ENCODE measurements at regions not wholly inside any gene's neighbourhood (a gene's known extent, or its start where the extent isn't known, plus 50 kb on each side); places are given as distances from the start of the nearest gene placed in this dataset.

DNA sequence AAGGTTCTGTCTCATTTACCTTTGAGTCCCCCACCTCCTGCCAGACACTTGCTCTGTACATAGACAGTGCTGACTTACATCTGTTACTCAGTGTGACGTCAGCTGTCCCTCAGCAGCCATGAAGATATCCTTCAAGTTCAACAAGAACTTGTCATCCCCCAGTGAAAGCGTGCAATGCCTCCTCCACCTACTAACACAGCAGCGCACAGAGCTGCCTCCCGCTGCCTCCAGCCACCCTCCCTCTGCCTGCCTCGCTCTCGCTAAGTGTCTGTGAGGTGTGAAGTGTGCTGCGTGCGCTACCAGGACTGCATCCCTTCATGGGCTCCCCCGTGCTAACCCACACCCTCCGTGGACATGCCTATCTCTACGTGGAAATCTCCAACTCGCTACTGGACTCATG lies 621.4 kb downstream of the BRD1 start:
- Histone ChIP-seq H3K27me3 (ENCODE audit: control insufficient read depth, insufficient read depth, low read length) (no peaks in the 10 kb centered on the region), H3K36me3 (ENCODE audit: control insufficient read depth, insufficient read depth, low read length) (no peaks in the 10 kb centered on the region), H3K27ac (ENCODE audit: low read depth, low read length) (no peak overlapping the region), H3K4me1 (ENCODE audit: control insufficient read depth, insufficient read depth, low read length) (no peaks in the 10 kb centered on the region), H3K9ac (ENCODE audit: low read length) (no peak overlapping the region), H3K4me3 (ENCODE audit: low read length) (no peak overlapping the region)

DNA sequence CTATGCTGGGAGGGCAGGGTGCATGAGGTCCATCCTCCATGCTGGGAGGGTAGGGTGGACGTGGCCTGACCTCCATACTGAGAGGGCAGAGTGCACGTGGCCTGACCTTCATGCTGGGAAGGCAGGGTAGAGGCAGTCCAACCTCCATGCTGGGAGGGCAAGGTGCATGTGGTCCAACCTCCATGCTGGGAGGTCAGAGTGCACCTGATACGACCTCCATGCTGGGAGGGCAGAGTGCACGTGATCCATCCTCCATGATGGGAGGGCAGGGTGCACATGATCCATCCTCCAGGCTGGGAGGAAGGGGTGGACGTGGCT lies 622.2 kb downstream of the BRD1 start:
- H3K4me3 ChIP-seq (ENCODE audit: low read length): no peak overlapping the region
- H3K36me3 ChIP-seq (ENCODE audit: control insufficient read depth, insufficient read depth, low read length): no peaks in the 10 kb centered on the region
- no peaks in the 10 kb centered on the region for H3K4me1 ChIP-seq (ENCODE audit: control insufficient read depth, insufficient read depth, low read length)
- no peak overlapping the region for H3K9ac ChIP-seq (ENCODE audit: low read length)
- no peak overlapping the region for H3K27ac ChIP-seq (ENCODE audit: low read depth, low read length)
- H3K27me3 ChIP-seq (ENCODE audit: control insufficient read depth, insufficient read depth, low read length): no peaks in the 10 kb centered on the region

DNA sequence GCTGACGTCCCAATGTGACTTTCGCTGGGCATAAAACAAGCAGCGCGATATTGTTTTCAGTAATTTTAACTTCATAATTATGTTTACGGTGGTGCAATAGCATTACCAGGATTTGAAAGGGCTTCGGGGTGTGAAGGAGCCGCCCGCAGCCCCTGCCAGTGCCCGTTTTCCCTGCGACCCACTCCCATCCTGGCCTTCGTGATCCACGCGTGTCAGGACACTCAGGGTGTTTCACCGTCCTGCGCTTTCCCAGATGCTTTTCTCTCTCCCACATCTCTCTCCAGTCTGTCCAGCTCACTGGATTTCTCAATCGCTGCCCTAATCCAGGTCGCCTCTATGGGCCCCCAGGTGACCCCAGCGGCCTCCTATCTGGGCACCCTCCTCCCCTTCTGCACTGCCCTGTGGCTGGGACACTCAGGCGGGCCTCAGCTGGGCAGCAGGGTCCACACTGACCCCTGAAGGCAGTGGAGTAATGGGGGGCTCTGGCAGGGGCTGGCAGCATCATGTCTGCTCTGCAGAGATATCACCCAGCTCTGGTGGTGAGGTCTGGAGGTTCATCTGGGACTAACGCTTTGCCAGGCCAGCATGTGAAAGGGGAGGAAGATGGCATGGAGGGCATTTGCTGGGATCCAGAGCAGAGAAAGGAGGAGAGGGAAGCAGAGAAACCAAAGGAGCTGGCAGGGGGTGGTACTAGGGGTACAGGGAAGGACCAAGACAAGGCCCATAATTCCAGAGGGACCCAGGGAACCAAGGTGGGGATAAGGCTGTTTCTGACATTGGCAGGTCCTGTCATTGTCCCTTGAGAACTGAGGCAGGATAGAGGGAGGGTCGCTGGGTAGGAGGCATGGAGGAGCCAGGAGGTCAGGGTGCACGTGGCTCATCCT lies 622.8 kb downstream of the BRD1 start:
- Histone ChIP-seq H3K36me3 (ENCODE audit: control insufficient read depth, insufficient read depth, low read length) (no peaks in the 10 kb centered on the region), H3K9ac (ENCODE audit: low read length) (no peak overlapping the region), H3K27ac (ENCODE audit: low read depth, low read length) (no peak overlapping the region), H3K4me3 (ENCODE audit: low read length) (no peak overlapping the region), H3K4me1 (ENCODE audit: control insufficient read depth, insufficient read depth, low read length) (no peaks in the 10 kb centered on the region), H3K27me3 (ENCODE audit: control insufficient read depth, insufficient read depth, low read length) (no peaks in the 10 kb centered on the region)

DNA sequence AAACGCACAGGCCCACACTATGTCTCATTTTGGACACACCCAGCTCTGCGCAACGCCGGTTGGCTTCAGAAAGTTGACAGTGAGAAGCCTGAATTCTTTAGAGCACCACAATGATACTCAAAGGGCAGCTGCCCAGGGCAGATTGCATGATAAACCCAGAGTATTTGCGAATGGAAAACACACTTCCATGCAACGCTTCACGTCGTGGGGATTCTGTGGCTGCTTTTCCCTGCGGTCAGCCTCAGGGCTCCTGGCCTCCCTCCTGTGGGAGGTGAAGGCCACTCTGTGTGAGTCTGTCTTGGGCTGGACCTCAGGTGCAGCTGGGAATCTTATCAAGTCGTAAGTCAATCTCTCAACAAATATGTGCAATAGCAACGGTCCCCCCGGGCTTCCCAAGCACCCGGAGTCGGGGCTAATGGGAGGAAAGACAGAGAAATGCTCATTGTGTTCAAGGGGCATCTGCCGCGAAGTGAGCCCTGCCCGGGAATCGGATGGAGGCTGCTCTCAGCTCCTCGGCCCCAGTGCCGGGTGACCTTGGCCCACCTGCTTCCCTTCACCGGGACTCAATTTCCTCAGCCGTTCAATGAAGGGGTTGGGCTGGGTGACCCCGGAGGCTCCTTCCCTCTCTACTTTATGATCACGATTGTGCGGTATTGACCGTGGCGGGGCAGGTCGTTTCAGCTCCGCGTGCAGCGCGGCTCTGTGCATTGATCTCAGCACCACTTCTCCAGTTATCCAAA lies 623.6 kb downstream of the BRD1 start:
- Histone ChIP-seq H3K9ac (ENCODE audit: low read length) (no peak overlapping the region), H3K27ac (ENCODE audit: low read depth, low read length) (no peak overlapping the region), H3K4me1 (ENCODE audit: control insufficient read depth, insufficient read depth, low read length) (no peaks in the 10 kb centered on the region), H3K36me3 (ENCODE audit: control insufficient read depth, insufficient read depth, low read length) (no peaks in the 10 kb centered on the region), H3K27me3 (ENCODE audit: control insufficient read depth, insufficient read depth, low read length) (no peaks in the 10 kb centered on the region), H3K4me3 (ENCODE audit: low read length) (no peak overlapping the region)

GRCh38 chr22:49203091-49203858 lies 624.4 kb downstream of the BRD1 start:
- Histone ChIP-seq H3K27ac (ENCODE audit: low read depth, low read length) (no peak overlapping the region), H3K4me1 (ENCODE audit: control insufficient read depth, insufficient read depth, low read length) (no peaks in the 10 kb centered on the region), H3K36me3 (ENCODE audit: control insufficient read depth, insufficient read depth, low read length) (no peaks in the 10 kb centered on the region), H3K27me3 (ENCODE audit: control insufficient read depth, insufficient read depth, low read length) (no peaks in the 10 kb centered on the region), H3K9ac (ENCODE audit: low read length) (no peak overlapping the region), H3K4me3 (ENCODE audit: low read length) (no peak overlapping the region)

GRCh38 chr22:49202226-49202625 lies 625.4 kb downstream of the BRD1 start:
- Histone ChIP-seq H3K36me3 (ENCODE audit: control insufficient read depth, insufficient read depth, low read length) (no peaks in the 10 kb centered on the region), H3K4me1 (ENCODE audit: control insufficient read depth, insufficient read depth, low read length) (no peaks in the 10 kb centered on the region), H3K9ac (ENCODE audit: low read length) (no peak overlapping the region), H3K27ac (ENCODE audit: low read depth, low read length) (no peak overlapping the region), H3K4me3 (ENCODE audit: low read length) (no peak overlapping the region), H3K27me3 (ENCODE audit: control insufficient read depth, insufficient read depth, low read length) (no peaks in the 10 kb centered on the region)

DNA sequence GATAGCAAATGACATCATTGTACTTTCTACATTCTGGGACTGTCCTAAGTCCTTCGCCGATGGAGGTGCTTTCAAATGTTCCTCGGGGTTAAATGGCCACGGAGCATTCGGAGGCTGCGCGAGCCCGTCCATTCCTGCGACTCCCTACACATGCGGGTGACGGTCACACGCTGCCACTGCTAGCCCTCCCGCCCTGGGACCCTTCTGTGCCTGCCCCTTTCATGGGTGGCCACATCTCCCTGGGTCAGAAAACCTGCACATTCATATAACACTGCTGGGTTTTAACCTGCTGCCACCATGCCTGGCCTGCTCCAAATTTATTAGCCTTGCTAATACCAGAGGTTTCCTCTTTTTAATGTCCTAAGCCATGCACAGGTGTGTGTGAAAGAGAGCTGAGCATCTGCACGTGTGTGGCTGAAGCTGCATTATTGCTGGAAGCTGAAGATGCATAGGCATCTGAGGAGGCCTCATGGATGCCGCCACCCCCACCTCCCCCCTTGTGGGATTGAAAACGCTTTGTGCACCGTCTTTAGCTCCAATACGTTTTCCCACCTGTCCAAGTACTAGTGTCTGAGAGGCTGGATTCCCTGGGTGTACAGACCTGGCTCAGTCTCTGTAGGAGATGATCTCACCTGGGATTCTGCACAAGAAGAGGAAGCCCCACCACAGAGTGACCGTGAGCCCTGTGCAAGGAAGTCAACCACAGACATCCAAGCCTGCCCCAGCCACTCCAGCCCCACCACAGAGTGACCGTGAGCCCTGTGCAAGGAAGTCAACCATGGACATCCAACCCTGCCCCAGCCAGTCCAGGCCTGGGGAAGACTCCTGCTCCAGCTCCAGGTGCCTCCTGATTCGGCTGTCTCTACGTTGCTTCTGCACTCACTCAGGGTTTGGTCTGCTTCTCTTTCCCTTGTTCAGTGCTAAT lies 626.4 kb downstream of the BRD1 start:
- Histone ChIP-seq H3K36me3 (ENCODE audit: control insufficient read depth, insufficient read depth, low read length) (no peaks in the 10 kb centered on the region), H3K9ac (ENCODE audit: low read length) (no peak overlapping the region), H3K27me3 (ENCODE audit: control insufficient read depth, insufficient read depth, low read length) (no peaks in the 10 kb centered on the region), H3K27ac (ENCODE audit: low read depth, low read length) (no peak overlapping the region), H3K4me1 (ENCODE audit: control insufficient read depth, insufficient read depth, low read length) (no peaks in the 10 kb centered on the region), H3K4me3 (ENCODE audit: low read length) (no peak overlapping the region)

DNA sequence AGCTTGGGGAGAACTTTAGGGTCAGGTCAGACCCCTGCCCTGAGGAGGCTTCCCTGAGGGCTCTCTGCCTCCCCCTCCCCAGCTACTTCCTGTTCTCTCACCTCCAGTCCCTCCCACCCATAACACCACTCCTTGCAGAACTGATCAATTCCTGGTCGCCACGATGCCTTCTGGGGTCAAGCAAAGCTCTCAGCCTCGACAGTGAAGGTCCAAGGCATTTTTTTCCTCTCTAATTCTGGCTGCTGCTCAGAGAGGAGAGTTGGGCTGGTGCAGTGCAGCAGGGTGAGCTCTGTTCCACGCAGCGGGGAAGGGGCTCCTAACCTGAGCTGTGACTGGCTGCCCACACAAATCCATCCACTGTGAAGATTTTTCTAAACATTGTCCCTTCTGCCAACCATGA lies 628.4 kb downstream of the BRD1 start:
- no peaks in the 10 kb centered on the region for H3K36me3 ChIP-seq (ENCODE audit: control insufficient read depth, insufficient read depth, low read length)
- H3K27ac ChIP-seq (ENCODE audit: low read depth, low read length): no peak overlapping the region
- no peaks in the 10 kb centered on the region for H3K27me3 ChIP-seq (ENCODE audit: control insufficient read depth, insufficient read depth, low read length)
- H3K4me1 ChIP-seq (ENCODE audit: control insufficient read depth, insufficient read depth, low read length): no peaks in the 10 kb centered on the region
- no peak overlapping the region for H3K4me3 ChIP-seq (ENCODE audit: low read length)
- H3K9ac ChIP-seq (ENCODE audit: low read length): no peak overlapping the region

DNA sequence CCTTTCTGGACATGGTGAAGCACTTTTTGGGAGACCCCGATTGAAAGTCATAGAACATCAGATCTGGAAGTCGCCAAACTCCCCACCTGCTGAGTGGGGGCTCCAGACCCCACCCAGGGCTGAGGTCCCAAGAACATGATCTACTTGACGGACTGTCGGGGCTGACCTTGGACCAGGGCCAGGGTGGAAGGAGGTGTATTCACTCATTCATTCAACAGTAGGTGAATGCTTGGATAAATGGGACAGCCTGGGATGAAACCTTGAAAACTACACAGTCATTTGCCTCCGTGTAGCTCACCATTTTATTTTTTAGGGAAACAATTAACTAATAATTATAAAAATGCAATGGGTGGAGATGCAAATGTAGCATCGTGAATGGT lies 629.0 kb downstream of the BRD1 start:
- Histone ChIP-seq H3K4me3 (ENCODE audit: low read length) (no peak overlapping the region), H3K36me3 (ENCODE audit: control insufficient read depth, insufficient read depth, low read length) (no peaks in the 10 kb centered on the region), H3K27me3 (ENCODE audit: control insufficient read depth, insufficient read depth, low read length) (no peaks in the 10 kb centered on the region), H3K27ac (ENCODE audit: low read depth, low read length) (no peak overlapping the region), H3K9ac (ENCODE audit: low read length) (no peak overlapping the region), H3K4me1 (ENCODE audit: control insufficient read depth, insufficient read depth, low read length) (no peaks in the 10 kb centered on the region)

DNA sequence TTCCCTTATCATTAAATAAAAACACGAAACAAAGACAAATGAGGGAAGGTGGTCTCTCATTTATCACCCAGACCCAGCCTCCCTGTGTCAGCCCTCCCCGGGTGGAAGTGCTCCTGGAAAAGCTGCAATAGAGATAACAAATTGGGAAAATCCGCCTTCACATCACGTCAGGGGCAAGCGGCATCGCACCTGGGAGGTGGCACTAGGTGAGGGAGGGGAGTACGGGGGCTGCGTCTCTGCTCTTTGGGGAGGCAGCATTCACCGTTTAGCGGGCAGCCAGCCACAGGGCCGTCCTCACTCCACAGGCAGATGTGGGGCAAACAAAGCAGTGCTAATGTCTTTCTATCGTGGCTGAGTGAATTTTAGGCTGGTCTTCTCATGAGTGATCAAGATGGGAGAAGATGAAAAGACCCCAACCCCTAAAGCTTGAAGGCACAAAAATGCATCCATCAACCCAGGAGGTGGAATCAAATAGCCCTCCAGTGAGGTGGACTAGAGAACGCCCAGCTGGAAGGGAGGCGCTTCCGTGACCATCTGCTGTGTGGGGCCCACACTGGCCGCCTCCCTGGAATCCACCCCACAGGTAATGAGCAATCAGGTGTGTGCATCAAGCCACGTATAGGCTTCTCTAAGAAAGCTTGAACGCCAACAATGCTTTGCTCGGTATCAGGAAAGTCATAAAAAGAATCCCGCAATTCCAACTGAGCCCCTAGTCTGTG lies 629.5 kb downstream of the BRD1 start:
- Histone ChIP-seq H3K27ac (ENCODE audit: low read depth, low read length) (no peak overlapping the region), H3K4me3 (ENCODE audit: low read length) (no peak overlapping the region), H3K4me1 (ENCODE audit: control insufficient read depth, insufficient read depth, low read length) (no peaks in the 10 kb centered on the region), H3K27me3 (ENCODE audit: control insufficient read depth, insufficient read depth, low read length) (no peaks in the 10 kb centered on the region), H3K9ac (ENCODE audit: low read length) (no peak overlapping the region), H3K36me3 (ENCODE audit: control insufficient read depth, insufficient read depth, low read length) (no peaks in the 10 kb centered on the region)

- Histone ChIP-seq H3K36me3 (ENCODE audit: control insufficient read depth, insufficient read depth, low read length) (no peaks in the 10 kb centered on the region), H3K9ac (ENCODE audit: low read length) (no peak overlapping the region), H3K27ac (ENCODE audit: low read depth, low read length) (no peak overlapping the region), H3K4me1 (ENCODE audit: control insufficient read depth, insufficient read depth, low read length) (no peaks in the 10 kb centered on the region), H3K27me3 (ENCODE audit: control insufficient read depth, insufficient read depth, low read length) (no peaks in the 10 kb centered on the region), H3K4me3 (ENCODE audit: low read length) (no peak overlapping the region)
These were observed 630.2 kb downstream of the BRD1 start for GRCh38 chr22:49197505-49197904.
